GM23248 (cell line): ENCODE measurements at regions not wholly inside any gene's neighbourhood (a gene's known extent, or its start where the extent isn't known, plus 50 kb on each side); places are given as distances from the start of the nearest gene placed in this dataset.

Experiments
- EZH2 ChIP-seq: fragments of 200-600 bp; sonication (generic); IDR thresholded peaks from 2 replicates; pipeline ENCODE4 v1.6.1; 2018; ENCODE audit warnings: antibody characterized with exemption, mild to moderate bottlenecking; ENCODE audit not compliant: insufficient read depth, poor library complexity, severe bottlenecking
- EZH2phosphoT487 ChIP-seq: fragments of 200-600 bp; sonication (generic); IDR thresholded peaks from 2 replicates; pipeline ENCODE4 v1.6.1; 2018; ENCODE audit warnings: antibody characterized with exemption, moderate library complexity, mild to moderate bottlenecking, low read depth; ENCODE audit not compliant: insufficient read depth

GRCh38 chr14:40218282-40218941 lies 786.2 kb upstream of the FBXO33 start:
- TF ChIP-seq EZH2 (no peak), EZH2phosphoT487 (no peak)
